GM21786 (cell line): ENCODE measurements at regions not wholly inside any gene's neighbourhood (a gene's known extent, or its start where the extent isn't known, plus 50 kb on each side); places are given as distances from the start of the nearest gene placed in this dataset.
"Not testable (repeated sequence)": the region's sequence is repeated elsewhere in the genome, so short reads cannot be mapped to it uniquely, and the experiment has no call there.

ENCODE experiments used
- ATAC-seq: cut with Tn5 transposase; IDR thresholded peaks from one replicate; pipeline ENCODE4 v1.9.1; 2021; ENCODE audit not compliant: unreplicated experiment

DNA sequence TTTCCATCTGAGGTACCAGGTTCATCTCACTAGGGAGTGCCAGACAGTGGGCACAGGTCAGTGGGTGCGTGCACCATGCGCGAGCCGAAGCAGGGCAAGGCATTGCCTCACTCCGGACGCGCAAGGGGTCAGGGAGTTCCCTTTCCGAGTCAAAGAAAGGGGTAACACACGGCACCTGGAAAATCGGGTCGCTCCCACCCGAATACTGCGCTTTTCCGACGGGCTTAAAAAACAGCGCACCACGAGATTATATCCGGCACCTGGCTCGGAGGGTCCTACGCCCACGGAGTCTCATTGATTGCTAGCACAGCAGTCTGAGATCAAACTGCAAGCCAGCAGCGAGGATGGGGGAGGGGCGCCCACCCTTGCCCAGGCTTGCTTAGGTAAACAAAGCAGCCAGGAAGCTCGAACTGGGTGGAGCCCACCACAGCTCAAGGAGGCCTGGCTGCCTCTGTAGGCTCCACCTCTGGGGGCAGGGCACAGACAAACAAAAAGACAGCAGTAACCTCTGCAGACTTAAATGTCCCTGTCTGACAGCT is 242.5 kb downstream of the CYLC2 start:
- ATAC-seq: not testable (repeated sequence)

DNA sequence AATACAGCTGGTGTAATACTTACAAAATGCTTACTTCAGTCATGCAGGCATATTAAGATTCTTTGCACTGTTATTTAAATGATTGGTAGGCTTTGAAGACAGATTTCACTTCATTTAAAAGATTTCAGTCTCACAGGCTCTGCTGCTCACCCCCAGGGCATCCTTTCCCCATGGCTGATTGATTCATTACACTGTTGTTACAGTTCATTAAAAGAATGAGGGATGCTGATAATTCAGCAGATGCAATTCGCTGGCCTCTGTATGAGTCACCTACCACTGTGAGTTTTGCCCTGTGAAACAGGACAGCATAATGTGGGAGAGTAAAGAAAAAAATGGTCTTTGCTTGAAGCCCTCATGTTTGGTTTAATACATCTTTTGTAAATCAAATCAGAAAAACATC is 246.9 kb downstream of the CYLC2 start:
- no peak for ATAC-seq

DNA sequence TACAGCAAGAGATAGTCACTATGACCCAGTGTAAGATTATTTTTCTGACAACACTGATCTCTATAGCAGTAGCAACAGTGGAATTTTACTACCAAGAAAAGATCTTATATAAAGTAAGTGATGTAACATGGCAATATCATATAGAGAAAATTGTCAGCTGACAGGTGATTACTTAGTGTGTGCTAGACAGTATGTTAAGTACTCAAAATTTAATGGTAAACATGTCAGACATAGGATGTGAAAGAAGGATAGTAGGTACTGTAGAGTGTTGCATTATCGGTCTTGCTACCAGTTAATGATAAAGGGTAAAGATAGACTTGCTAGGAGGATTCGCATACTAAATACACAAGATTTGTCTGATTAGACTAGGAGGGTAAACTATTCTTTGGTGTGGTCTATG is 247.4 kb downstream of the CYLC2 start:
- no peak for ATAC-seq

DNA sequence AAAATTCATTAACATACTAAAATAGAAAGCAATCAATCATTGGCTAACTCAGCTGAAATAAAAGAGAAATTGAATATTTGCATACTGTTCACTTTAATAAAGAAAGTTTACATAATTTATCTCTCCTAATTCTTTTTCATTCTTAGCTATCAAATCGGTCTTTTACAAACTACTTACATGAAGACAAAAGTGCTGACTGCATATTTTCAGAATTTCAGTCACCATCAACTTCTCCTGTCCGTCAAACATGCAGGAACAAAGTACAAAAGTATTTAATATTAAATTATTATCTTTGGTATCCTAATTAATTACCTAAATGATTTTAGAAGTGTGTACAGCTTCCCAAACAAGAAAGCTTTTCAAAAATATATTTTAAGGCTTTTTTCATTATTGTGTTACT is 248.4 kb downstream of the CYLC2 start:
- no peak for ATAC-seq

GRCh38 chr9:103245369-103245768 is 250.2 kb downstream of the CYLC2 start:
- no peak for ATAC-seq

DNA sequence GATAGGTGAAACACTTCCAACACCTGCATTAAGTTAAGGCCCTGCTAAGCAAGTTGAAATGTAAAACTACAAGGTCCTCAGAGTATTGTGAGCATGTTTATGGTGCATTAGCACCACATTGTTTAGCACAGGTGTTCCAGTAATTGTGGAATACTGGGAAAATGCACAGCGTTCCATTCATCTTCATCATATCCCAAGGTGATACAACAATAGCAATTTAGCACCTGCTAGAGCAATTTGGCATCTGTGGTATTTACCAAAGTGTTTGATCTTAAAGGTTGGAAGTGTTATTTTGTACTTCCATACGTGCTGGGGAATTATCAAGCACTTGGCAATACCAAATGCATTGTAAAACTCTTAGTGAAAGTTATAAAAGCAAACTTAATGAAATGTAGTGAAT is 266.8 kb downstream of the CYLC2 start:
- no peak for ATAC-seq

- ATAC-seq: no peak
Measured at GRCh38 chr9:103266064-103266463, 270.9 kb downstream of the CYLC2 start.

GRCh38 chr9:103277240-103277639 is 282.1 kb downstream of the CYLC2 start:
- ATAC-seq: no peak

- ATAC-seq: no peak
Measured at GRCh38 chr9:103281126-103281525, 286.0 kb downstream of the CYLC2 start.

DNA sequence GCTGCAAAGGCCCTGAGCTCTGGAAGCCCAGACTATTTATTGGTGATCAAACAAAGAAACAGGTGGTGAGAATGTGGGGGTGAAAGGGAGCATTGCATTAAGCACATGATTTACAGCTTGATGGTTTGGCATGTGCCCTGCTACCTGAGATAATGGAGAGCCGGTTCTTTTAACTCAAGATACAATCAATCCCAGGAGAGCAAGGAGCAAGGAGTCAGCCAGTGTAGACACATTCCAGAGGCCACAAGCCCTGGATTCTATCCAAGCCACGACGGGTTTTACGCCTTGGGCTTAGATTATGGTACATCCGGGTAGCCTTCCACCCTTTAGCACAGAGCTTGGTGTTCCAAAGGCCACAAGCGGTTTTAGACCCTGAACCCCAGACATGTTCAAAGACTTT is 292.2 kb downstream of the CYLC2 start:
- ATAC-seq: no peak

DNA sequence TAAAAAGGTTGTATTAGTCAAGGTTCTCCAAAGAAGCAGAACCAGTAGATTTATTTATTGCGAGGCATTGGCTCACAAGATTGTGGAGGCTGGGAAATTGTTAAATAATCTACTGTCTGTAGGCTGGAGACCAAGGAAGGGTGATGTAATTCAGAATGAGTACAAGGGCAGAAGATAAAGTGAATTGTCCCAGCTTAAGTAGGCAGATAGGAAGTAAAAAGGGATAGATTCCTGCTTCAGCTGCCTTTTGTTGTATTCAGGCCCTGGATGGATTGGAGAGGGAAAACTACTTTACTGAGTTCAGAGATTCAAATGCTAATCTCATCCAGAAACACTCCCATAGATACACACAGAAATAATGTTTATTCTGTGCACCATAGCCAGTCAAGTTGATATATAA is 301.1 kb downstream of the CYLC2 start:
- no peak for ATAC-seq

DNA sequence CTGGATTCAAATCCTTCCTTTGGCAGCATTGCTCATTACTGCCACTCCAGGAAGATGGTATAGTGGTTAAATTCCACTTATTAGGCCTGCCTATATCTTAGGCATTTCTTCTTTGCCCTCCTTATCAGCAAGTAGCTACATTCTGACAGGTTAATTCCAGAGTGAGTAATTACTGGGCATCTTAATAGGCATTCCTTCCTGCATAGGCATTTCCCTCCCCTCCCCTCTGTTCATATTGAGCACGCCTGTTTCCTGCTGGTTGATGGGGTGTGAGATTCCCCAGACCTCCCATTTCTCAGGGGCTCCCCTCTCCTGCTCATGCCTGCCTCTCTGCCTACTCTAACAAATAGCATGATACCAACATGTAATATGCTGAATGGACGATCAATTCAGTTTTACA is 305.9 kb downstream of the CYLC2 start:
- ATAC-seq: no peak

DNA sequence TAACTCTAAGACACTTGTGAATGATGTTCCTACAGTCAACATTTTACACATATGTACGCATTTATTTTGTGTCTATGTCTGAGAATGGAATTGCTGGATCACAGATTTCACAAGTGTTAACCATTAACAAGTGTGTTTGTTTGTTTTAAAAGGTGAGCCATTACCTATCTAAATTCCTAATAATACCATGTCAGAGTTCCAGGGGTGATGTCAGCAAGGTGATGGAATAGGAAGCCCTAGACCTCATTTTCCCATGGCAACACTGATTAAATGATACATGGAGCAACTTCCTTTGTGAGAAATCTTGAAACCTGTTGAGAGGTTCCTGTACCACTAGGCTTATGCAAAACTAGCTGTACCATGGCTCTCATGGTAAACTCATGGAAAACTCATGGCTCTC is 309.7 kb downstream of the CYLC2 start:
- ATAC-seq: no peak

DNA sequence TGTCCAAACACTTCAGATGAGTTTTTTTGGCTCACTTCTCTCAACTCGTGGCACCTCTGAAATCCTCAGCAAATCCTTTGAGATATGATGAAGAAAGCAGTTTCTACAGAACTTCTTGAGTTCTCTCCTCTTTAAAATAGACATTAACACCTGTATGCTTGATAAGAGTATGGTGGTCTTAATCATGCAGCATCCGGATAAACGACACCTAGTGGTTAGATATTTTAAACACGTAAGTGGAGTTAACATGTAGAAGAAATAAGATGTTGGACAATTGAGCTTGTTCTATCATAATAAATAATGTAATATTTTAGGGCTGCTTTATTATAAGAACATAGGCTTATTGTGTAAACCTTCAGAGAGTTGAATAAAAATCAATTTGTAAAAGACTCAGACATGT is 324.8 kb downstream of the CYLC2 start:
- no peak for ATAC-seq

- ATAC-seq: no peak
Measured at GRCh38 chr9:103323699-103324098, 328.6 kb downstream of the CYLC2 start.

DNA sequence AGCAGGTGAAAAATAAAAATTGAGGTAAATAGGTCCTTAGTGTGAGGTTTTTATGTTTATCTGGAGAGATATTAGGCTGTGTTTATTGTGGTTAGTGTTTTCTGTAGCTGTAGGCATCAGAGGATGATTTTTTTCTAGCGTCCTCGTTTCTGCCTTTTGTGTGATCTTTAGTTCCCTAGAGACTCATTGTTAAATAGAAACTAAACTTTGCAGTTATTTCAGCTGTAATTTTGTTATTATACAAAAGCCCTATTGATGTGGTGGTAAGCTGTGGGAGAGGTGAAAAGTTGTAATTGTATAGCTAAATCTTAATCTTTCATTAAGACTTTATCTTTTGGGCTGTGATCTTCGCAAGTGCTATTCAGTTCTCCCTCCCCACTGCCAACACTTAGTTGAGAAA is 340.3 kb downstream of the CYLC2 start:
- ATAC-seq: no peak

- no peak for ATAC-seq
Measured at GRCh38 chr9:103355000-103355399, 359.9 kb downstream of the CYLC2 start.

DNA sequence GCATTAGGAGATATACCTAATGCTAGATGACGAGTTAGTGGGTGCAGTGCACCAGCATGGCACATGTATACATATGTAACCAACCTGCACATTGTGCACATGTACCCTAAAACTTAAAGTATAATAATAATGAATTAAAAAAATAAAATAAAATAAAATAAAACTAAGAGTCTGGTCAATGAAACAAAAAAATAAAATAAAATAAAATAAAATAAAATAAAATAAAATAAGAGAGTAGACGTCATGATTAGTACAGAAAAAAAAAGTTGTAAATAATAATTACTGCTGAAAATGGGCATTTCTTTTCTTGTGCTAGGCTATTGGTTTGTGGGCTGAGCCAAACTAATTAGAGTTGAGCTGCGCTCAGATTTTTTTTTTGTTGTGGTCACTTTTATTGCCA is 362.8 kb downstream of the CYLC2 start:
- ATAC-seq: not testable (repeated sequence)

DNA sequence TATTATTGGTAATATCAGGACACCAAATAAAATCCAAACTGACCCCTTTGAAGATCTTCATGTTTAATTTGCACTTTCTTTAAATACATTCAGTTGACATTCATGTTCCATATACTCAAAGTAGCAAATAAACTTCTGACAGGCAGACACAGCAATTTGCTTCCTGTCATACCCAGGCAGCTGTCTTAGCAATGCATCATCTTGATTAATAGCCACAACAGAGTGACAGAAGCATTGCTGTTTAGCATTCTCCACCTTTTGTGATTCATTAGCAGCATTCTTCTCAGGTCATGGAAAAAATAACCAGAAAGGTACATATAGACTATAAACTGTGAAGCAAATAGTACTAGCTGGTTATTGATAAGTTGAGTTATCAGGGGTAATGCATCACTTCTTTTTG is 366.8 kb downstream of the CYLC2 start:
- no peak for ATAC-seq

DNA sequence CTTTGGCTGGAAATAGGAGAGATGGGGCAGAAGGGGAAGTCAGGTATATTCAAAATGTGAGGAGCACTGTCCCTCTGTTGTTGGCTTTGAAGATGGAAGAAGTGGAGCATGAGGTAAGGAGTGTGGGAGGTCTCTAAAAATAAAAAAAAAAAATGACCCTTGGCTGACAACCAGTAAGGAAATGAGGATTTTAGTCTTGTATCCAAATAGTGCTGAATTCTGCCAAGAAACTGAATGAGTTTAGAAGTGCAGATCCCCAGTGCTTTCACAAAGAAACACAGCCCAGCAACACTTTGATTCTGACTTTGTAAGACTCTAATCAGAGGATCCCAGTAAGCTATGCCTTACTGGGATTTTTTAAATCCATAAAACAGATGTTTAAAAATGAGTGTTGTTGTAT is 367.9 kb downstream of the CYLC2 start:
- ATAC-seq: no peak

DNA sequence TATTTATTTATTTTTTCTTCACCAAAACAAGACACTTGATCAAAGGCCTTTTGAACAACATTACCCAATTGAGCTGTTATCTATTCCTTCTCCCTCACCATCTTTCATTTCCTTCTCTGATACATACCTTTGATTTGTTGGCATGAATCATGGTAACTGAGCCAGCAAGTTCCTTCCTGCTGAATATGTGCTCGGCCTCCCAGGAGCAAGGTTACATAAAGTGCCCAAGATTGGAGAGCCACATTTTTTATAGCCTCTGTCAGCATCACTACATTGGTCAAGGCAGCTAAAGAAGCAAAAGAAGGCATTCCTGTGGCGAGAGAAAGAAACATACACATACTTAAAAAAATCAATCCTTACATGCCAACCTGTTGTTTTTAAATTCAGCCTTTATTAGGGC is 369.6 kb downstream of the CYLC2 start:
- no peak for ATAC-seq

DNA sequence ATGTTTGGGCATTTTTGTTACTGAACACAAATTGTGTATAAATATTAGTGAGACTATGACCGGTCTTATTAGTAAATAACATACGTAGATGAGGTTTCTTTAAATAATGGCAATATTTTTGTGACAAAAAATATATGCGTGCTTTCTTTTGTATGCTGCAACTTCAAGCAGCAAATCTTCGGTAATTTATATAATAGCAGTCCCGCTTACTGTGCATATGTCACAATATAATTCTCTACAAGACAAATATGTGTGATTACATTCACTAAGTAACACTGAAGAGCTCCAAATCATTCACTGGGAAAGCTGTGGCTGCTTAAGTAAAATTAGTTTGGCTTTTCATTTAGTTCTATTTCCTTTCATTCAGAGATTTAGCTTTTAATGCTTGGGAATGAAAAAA is 376.0 kb downstream of the CYLC2 start:
- no peak for ATAC-seq

DNA sequence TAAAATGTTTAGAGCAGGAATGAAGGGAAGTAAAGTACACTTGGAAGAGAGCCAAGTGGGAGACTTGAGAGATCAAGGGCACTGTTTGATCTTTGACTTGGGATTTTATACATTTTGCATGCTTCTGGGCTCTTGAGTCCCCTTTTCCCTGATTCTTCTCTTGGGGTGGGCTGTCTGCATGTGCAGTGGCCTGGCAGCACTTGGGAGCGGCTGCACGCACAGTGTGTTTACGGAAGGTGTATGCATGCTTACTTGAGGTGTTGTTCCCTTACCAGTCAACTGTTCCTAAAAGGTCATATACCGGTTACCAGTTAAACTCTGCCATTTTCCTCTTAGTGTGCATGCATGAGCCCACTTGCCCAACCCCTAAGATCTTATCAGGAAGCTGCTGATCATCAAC is 377.7 kb downstream of the CYLC2 start:
- ATAC-seq: no peak

DNA sequence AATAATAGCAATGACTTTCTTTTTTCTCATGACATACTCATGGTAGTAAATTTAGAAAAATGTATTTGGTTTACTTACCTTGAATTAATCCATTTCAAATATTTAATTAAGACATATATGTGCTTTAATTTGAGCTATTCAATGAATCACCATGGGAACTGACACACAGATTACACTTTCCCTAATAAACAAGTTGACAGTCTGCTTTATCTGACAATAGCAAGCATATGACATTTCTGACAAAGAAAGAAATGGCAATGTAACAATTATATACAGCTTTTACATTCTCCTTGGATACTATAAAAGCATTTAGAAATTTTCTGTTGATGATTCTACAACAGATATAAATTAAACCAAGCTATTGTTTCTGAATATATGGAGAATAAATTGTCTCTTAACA is 382.5 kb downstream of the CYLC2 start:
- no peak for ATAC-seq
